ENCODE measurements at regions not wholly inside any gene's neighbourhood (a gene's known extent, or its start where the extent isn't known, plus 50 kb on each side); places are given as distances from the start of the nearest gene placed in this dataset.

DNA sequence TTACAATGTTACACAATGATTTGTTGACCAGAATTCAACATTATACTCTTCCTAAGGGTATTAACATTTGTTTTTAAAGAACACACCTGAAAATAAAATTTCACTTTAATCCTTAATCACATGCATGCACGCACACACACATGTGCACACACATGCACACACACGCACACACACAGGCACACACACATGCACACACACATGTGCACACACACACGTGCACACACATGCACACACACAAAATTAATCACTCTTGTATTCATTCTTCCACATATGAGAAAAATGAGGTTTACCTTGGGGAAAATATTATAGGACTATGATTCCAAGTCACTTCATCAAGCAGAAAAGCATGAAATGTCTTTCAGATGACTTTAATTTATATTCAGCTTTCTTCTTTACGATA lies 331.8 kb upstream of the PLD5 start:
- Histone ChIP-seq H4K20me1 (ENCODE audit: control insufficient read depth, insufficient read depth) (no peaks in the 10 kb centered on the region), H3K9ac (ENCODE audit: control insufficient read depth, insufficient read depth, low read length) (no peak overlapping the region), H3K4me2 (ENCODE audit: control insufficient read depth, insufficient read depth) (no peak overlapping the region), H2AFZ (ENCODE audit: control insufficient read depth, low read depth, low read length) (no peak overlapping the region), H3K4me1 (ENCODE audit: control insufficient read depth, insufficient read depth, low read length) (no peaks in the 10 kb centered on the region), H3K27ac (ENCODE audit: control insufficient read depth, insufficient read depth) (no peak overlapping the region), H3K36me3 (ENCODE audit: control insufficient read depth in 2 of 2, insufficient read depth in 2 of 2, low read length in 1 of 2) (no peaks in the 10 kb centered on the region), H3K9me3 (replicated peaks; ENCODE audit: control insufficient read depth, insufficient read depth, low read length) (no peaks in the 10 kb centered on the region), H3K4me3 (no peak overlapping the region), H3K79me2 (ENCODE audit: control insufficient read depth, insufficient read depth, low read length) (no peaks in the 10 kb centered on the region), H3K27me3 (replicated peaks in 1 of 2; ENCODE audit: control insufficient read depth in 2 of 2, insufficient read depth in 2 of 2, low read length in 1 of 2) (no peaks in the 10 kb centered on the region; a peak in 1 of 4 replicates)
- TF ChIP-seq CBX3 (IDR thresholded peaks at IDR 0.05; ENCODE audit: borderline replicate concordance, low read depth) (no peak), ZNF207 (IDR thresholded peaks at IDR 0.05; ENCODE audit: borderline replicate concordance) (no peak), BHLHE40 (IDR thresholded peaks at IDR 0.05; ENCODE audit: borderline replicate concordance in 1 of 2, low read depth in 2 of 2, low read length in 1 of 2) (no peak), FOXM1 (IDR thresholded peaks at IDR 0.05; ENCODE audit: low read depth, low read length) (no peak), EZH2 (IDR thresholded peaks at IDR 0.05; ENCODE audit: borderline replicate concordance, control insufficient read depth, low read depth, low read length) (no peak), NR2C2 (IDR thresholded peaks at IDR 0.05; ENCODE audit: borderline replicate concordance, control insufficient read depth, insufficient read length, low read depth) (no peak)
- ChIA-PET RAD21 (ENCODE audit: unreplicated experiment) (no interaction called here), SMC1A (ENCODE audit: uncharacterized antibody, unreplicated experiment) (no interaction called here), POLR2A (no interaction called here), CTCF (no interaction called here)
- no TSS peak for BruUV-seq (replicated peaks)
- FAIRE-seq (no peak), ATAC-seq (no peak), DNase-seq (ENCODE audit: low read depth, low spot score) (no peak)
- WGBS (ENCODE audit: insufficient coverage, insufficient replicate concordance, low lambda C conversion rate, missing lambda C conversion rate) = 16% methylated on average over 4 of the region's 4 CpGs
- intact Hi-C loops (cut with micrococcal nuclease; ENCODE audit: unreplicated experiment) (no loop called here), in situ Hi-C loops (cut with MboI) (no loop called here)

DNA sequence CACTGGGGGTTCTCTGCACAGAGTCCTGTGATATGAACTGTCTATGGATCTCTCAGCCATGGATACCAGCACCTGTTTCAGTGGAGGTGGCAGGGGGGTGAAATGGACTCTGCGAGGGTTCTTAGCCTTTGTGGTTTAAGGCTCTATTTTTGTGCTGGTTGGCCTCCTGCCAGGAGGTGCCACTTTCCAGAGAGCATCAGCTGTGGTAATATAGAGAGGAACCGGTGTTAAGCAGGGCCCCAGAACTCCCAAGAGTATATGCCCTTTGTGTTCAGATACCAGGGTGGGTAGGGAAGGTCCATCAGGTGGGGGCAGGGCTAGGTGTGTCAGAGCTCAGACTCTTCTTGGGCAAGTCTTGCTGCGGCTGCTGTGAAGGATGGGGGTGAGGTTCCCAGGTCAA lies 330.0 kb upstream of the PLD5 start:
- no TSS peak for BruUV-seq (replicated peaks)
- H3K9me3 ChIP-seq (replicated peaks; ENCODE audit: control insufficient read depth, insufficient read depth, low read length) = no peaks in the 10 kb centered on the region
- H3K27me3 ChIP-seq (replicated peaks in 1 of 2; ENCODE audit: control insufficient read depth in 2 of 2, insufficient read depth in 2 of 2, low read length in 1 of 2) = no peaks in the 10 kb centered on the region; a peak in 1 of 4 replicates
- H3K36me3 ChIP-seq (ENCODE audit: control insufficient read depth in 2 of 2, insufficient read depth in 2 of 2, low read length in 1 of 2) = no peaks in the 10 kb centered on the region
- no peak overlapping the region for H3K4me2 ChIP-seq (ENCODE audit: control insufficient read depth, insufficient read depth)
- ChIA-PET SMC1A (ENCODE audit: uncharacterized antibody, unreplicated experiment) (no interaction called here), CTCF (no interaction called here), RAD21 (ENCODE audit: unreplicated experiment) (no interaction called here), POLR2A (no interaction called here)
- WGBS (ENCODE audit: insufficient coverage, insufficient replicate concordance, low lambda C conversion rate, missing lambda C conversion rate) = 10% methylated on average over 3 of the region's 3 CpGs
- FAIRE-seq = no peak
- DNase-seq (ENCODE audit: low read depth, low spot score) = no peak
- H3K27ac ChIP-seq (ENCODE audit: control insufficient read depth, insufficient read depth) = no peak overlapping the region
- ATAC-seq = no peak
- no peak overlapping the region for H2AFZ ChIP-seq (ENCODE audit: control insufficient read depth, low read depth, low read length)
- H3K9ac ChIP-seq (ENCODE audit: control insufficient read depth, insufficient read depth, low read length) = no peak overlapping the region
- H4K20me1 ChIP-seq (ENCODE audit: control insufficient read depth, insufficient read depth) = no peaks in the 10 kb centered on the region
- in situ Hi-C loops (cut with MboI) (no loop called here), intact Hi-C loops (cut with micrococcal nuclease; ENCODE audit: unreplicated experiment) (no loop called here)
- no peaks in the 10 kb centered on the region for H3K79me2 ChIP-seq (ENCODE audit: control insufficient read depth, insufficient read depth, low read length)
- no peak overlapping the region for H3K4me3 ChIP-seq
- no peaks in the 10 kb centered on the region for H3K4me1 ChIP-seq (ENCODE audit: control insufficient read depth, insufficient read depth, low read length)
- TF ChIP-seq MYB (IDR thresholded peaks at IDR 0.05; ENCODE audit: borderline replicate concordance, low read depth, low read length) (no peak), IRF4 (IDR thresholded peaks at IDR 0.05; ENCODE audit: low read depth, low read length) (no peak), MEF2A (IDR thresholded peaks at IDR 0.05; ENCODE audit: insufficient read depth, low read depth, low read length) (no peak), MTA3 (IDR thresholded peaks at IDR 0.05; ENCODE audit: borderline replicate concordance, low read length) (no peak), ZSCAN29 (IDR thresholded peaks at IDR 0.05) (no peak), RAD51 (IDR thresholded peaks at IDR 0.05) (no peak), TCF3 (IDR thresholded peaks at IDR 0.05; ENCODE audit: borderline replicate concordance, insufficient read depth, low read depth, low read length) (no peak), LARP7 (IDR thresholded peaks at IDR 0.05) (no peak), EED (IDR thresholded peaks at IDR 0.05; ENCODE audit: low read depth) (no peak), CREB1 (IDR thresholded peaks at IDR 0.05; ENCODE audit: low read depth) (no peak)
- TF ChIP-seq, protein P1, sequence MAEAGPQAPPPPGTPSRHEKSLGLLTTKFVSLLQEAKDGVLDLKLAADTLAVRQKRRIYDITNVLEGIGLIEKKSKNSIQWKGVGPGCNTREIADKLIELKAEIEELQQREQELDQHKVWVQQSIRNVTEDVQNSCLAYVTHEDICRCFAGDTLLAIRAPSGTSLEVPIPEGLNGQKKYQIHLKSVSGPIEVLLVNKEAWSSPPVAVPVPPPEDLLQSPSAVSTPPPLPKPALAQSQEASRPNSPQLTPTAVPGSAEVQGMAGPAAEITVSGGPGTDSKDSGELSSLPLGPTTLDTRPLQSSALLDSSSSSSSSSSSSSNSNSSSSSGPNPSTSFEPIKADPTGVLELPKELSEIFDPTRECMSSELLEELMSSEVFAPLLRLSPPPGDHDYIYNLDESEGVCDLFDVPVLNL (IDR thresholded peaks at IDR 0.05; ENCODE audit: low read depth, low read length) = no peak
- TF ChIP-seq, protein P2, sequence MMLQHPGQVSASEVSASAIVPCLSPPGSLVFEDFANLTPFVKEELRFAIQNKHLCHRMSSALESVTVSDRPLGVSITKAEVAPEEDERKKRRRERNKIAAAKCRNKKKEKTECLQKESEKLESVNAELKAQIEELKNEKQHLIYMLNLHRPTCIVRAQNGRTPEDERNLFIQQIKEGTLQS (IDR thresholded peaks at IDR 0.05; ENCODE audit: borderline replicate concordance, extremely low read depth, low read depth, low read length) = no peak

Data from GM12878 (cell line).